GM12874 (cell line): ENCODE measurements at regions not wholly inside any gene's neighbourhood (a gene's known extent, or its start where the extent isn't known, plus 50 kb on each side); places are given as distances from the start of the nearest gene placed in this dataset.

ENCODE experiments used
- TF ChIP-seq, protein P1 (sequence below): IDR thresholded peaks from 2 replicates; pipeline ENCODE4 v1.5.1; 2011; ENCODE audit warnings: low read depth, mild to moderate bottlenecking, control low read depth, low read length, moderate library complexity; ENCODE audit not compliant: insufficient read depth

DNA sequence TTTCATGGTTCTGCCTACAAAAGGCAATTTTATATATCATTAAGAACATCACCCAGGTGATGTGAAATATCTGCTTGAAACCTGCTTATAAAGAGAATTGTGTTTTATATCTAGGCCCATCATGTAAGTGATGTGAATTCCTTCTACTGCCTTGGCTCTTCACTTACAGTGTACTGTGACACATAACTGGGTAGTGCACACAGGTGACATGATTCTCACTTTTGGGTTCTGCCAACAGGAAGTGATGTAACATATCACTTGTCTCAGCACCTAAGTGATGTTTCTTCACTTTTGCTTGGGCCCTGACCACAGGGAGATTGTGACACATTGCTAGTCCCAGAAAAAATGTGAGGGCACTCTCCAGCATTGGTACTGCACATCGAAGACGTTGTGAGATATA is 867.0 kb upstream of the TSPY4 start:
- TF ChIP-seq, protein P1, sequence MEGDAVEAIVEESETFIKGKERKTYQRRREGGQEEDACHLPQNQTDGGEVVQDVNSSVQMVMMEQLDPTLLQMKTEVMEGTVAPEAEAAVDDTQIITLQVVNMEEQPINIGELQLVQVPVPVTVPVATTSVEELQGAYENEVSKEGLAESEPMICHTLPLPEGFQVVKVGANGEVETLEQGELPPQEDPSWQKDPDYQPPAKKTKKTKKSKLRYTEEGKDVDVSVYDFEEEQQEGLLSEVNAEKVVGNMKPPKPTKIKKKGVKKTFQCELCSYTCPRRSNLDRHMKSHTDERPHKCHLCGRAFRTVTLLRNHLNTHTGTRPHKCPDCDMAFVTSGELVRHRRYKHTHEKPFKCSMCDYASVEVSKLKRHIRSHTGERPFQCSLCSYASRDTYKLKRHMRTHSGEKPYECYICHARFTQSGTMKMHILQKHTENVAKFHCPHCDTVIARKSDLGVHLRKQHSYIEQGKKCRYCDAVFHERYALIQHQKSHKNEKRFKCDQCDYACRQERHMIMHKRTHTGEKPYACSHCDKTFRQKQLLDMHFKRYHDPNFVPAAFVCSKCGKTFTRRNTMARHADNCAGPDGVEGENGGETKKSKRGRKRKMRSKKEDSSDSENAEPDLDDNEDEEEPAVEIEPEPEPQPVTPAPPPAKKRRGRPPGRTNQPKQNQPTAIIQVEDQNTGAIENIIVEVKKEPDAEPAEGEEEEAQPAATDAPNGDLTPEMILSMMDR, result no peak

DNA sequence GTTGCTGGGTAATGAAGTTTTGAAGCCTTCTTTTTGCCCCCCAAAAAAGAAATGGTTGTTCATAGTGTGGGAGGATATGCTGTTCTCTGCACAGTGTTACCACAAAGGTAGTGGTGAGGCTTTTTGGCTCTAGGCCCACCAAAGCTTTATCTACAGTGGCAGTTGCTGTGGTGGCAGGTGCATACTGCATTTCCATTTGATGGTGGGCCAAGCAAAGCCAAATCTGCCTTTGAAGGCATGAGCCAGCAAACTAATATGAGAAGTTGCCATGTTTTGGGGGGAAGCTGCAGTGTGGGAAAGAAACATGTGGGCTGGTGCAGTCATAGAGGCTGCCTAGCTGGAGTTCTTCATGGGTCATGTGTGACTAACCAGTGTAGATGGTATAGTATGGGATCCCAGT is 858.1 kb upstream of the TSPY4 start:
- TF ChIP-seq, protein P1, result no peak

DNA sequence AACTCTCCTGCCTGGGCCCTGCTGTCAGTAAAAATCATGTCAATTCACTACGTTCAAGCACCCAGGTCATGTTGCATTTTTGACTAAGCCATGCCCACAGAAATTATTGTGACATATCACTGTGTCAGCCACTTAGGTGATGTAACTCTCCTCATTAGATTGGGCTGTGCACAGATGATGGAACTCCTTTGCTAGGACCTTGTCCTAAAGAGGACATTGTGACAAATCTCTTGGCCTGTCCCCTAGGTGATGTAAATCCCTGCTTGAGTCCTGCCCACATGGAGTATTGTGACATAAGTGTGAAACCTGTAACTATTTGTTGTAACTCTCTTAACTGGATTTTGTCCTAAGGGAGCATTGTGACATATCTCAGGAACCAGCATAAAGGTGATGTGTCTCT is 848.3 kb upstream of the TSPY4 start:
- TF ChIP-seq, protein P1, result no peak

- TF ChIP-seq, protein P1, result no peak
These were observed 847.2 kb upstream of the TSPY4 start for GRCh38 chrY:8489880-8490630.

DNA sequence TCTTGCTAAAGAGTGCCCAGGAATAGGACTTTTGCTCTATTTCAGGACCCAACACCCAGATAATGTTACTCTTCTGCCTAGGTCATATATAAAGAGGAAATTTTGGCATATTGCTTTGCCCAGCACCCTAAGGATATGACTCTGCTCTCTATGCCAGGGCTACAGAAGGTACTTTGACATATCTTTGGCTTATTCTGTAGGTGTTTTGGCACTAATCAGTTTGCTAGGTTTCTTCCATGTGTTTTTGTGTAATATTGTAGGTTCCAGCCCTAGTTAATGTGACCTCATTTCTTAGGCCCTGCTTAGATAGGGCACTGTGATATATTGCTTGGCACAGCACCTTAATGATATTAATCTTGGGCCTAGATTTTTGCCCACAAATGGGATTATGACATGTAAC is 842.9 kb upstream of the TSPY4 start:
- TF ChIP-seq, protein P1, result no peak

DNA sequence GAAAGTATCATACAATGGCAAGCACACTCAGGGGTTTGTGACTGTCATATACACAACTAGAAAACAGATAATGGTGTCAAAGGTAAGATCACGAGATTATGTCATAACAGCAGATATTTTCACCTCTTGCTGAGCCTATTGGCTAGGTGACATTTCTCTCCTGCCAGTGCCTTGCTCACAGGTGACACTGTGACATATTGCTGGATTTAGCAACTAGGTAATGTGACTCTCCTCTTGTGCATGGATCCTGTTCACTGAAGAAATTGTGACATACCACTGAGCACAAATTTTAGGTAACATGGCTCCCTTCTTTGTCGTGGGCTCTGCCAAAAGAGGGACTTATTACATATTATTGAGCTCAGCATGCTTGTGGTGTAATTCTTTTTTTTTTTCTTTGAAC is 842.0 kb upstream of the TSPY4 start:
- TF ChIP-seq, protein P1, result no peak

DNA sequence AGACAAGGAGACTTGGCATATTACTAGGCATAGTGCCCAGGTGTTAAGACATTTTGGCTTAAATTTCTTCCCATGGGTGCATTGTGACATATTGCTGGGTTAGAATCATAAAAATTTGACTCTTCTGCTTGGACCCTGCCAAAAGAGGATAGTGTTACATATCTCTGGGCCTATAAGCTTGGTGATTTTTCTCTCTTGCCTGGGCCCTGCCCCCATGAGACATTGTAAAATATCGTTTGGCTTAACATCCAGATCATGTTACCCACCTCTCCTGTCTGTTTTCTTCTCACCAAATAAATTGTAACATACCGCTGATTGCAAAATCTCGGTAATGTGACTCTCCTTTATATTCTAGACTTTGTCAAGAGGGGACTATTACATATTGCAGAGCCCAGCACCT is 836.4 kb upstream of the TSPY4 start:
- TF ChIP-seq, protein P1, result no peak
